Left lung (tissue), 4 donors: ENCODE measurements at regions not wholly inside any gene's neighbourhood (a gene's known extent, or its start where the extent isn't known, plus 50 kb on each side); places are given as distances from the start of the nearest gene placed in this dataset.

ENCODE experiments used
- ATAC-seq: fragments of 200-7000 bp; cut with Tn5 transposase; one replicate; pipeline ENCODE4 v1.9.1; 2020; ENCODE audit warnings: moderate library complexity
- DNase-seq, 4 donors: peaks; one replicate each; pipeline ENCODE4 v3.0.0-alpha.2; 2013 to 2020
- H3K27ac ChIP-seq, 2 donors: fragments of 200-600 bp; sonication (generic) in 1 of 2; one replicate each; pipeline versions ENCODE4 v1.5.0 to v1.8.0; 2020 to 2021
- H3K27me3 ChIP-seq, 2 donors: fragments of 200-600 bp; sonication (generic) in 1 of 2; one replicate each; pipeline versions ENCODE4 v1.5.0 to v1.8.0; 2020 to 2021
- H3K36me3 ChIP-seq, 2 donors: fragments of 200-600 bp; sonication (generic) in 1 of 2; one replicate each; pipeline versions ENCODE4 v1.5.0 to v1.8.0; 2020 to 2021
- H3K4me1 ChIP-seq, 2 donors: fragments of 200-600 bp; one replicate each; pipeline ENCODE4 v1.8.0; 2021
- H3K4me3 ChIP-seq, 2 donors: fragments of 200-600 bp; sonication (generic) in 1 of 2; one replicate each; pipeline versions ENCODE4 v1.5.0 to v1.8.0; 2020 to 2021; ENCODE audit warnings: mild to moderate bottlenecking in 1 of 2
- H3K9me3 ChIP-seq, 2 donors: fragments of 200-600 bp; sonication (generic) in 1 of 2; one replicate each; pipeline versions ENCODE4 v1.5.0 to v1.8.0; 2020 to 2021
- intact Hi-C, 2 donors: fragments of 100-400 bp; cut with DNase I; formaldehyde crosslinking; loops; one replicate each; pipeline versions ENCODE4 v1.11.2 to v1.14.2; 2022
- TF ChIP-seq, protein P1 (sequence below), 2 donors: fragments of 200-600 bp; sonication (generic) in 1 of 2; IDR thresholded peaks; one replicate each; pipeline versions ENCODE4 v1.5.0 to v1.8.0; 2021; ENCODE audit warnings: antibody characterized with exemption in 2 of 2
- donor health status: DM: no; HTN: yes; CAD: no.
- donor health status: DM: no; HTN: no; CAD: no.

DNA sequence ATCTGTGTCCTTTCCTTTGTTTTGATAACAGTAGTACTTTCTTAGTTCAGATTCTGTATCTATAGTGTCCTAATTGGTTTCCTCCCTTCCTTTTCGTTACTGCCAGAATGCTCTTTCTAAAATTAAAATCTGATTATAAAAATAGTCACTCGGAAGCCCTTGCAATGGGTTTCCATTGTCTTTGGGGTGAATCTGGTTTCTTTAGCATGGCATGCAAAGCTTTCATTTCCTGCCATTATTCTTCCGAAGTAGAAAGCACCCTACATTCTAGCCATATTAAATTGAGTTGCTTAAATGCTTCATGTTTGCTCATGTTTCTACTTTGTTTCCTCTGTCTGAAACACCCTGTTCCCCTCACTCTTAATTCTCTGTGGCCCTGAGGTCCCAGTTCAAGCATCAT lies 53.2 kb upstream of the MACF1 start:
- no peaks in the 10 kb centered on the region for H3K36me3 ChIP-seq
- TF ChIP-seq, protein P1, sequence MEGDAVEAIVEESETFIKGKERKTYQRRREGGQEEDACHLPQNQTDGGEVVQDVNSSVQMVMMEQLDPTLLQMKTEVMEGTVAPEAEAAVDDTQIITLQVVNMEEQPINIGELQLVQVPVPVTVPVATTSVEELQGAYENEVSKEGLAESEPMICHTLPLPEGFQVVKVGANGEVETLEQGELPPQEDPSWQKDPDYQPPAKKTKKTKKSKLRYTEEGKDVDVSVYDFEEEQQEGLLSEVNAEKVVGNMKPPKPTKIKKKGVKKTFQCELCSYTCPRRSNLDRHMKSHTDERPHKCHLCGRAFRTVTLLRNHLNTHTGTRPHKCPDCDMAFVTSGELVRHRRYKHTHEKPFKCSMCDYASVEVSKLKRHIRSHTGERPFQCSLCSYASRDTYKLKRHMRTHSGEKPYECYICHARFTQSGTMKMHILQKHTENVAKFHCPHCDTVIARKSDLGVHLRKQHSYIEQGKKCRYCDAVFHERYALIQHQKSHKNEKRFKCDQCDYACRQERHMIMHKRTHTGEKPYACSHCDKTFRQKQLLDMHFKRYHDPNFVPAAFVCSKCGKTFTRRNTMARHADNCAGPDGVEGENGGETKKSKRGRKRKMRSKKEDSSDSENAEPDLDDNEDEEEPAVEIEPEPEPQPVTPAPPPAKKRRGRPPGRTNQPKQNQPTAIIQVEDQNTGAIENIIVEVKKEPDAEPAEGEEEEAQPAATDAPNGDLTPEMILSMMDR (IDR thresholded peaks at IDR 0.05) = no peak
- no peaks in the 10 kb centered on the region for H3K27me3 ChIP-seq
- H3K4me1 ChIP-seq = peaks cover 53 to 71% of the 10 kb centered on the region in 2 donors
- no peak overlapping the region for H3K4me3 ChIP-seq
- DNase-seq (no peak), ATAC-seq (no peak)
- intact Hi-C loops = no loop called here
- no peaks in the 10 kb centered on the region for H3K9me3 ChIP-seq
- peak overlapping the region; percentile 44 to 46 for H3K27ac ChIP-seq

DNA sequence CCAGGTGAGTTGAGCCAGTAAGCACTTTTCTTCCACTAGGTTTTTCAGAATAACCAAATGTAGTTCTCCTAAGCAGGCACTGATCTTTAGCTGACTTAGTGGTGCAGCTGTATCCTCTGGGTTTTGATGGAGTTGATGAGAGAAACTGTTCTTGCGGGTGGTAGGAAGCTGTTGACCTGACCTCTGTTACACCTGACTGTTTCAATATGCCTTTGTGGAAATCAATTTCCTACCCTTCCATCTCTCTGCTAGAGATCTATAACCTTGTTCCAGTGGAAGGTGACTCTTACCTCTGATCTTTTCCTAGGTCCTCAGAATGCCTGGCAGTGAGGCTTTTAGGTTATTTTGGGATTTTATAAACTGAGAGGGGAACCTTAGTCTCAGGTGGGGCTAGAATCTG lies 51.6 kb upstream of the MACF1 start:
- Histone ChIP-seq H3K36me3 (no peaks in the 10 kb centered on the region), H3K27me3 (no peaks in the 10 kb centered on the region), H3K4me3 (no peak overlapping the region), H3K9me3 (no peaks in the 10 kb centered on the region), H3K4me1 (peaks cover 53 to 81% of the 10 kb centered on the region in 2 donors), H3K27ac (peak overlapping the region; percentile 60 to 77)
- TF ChIP-seq, protein P1 (IDR thresholded peaks at IDR 0.05) = no peak
- ATAC-seq = no peak
- no peak for DNase-seq
- intact Hi-C loops = no loop called here

DNA sequence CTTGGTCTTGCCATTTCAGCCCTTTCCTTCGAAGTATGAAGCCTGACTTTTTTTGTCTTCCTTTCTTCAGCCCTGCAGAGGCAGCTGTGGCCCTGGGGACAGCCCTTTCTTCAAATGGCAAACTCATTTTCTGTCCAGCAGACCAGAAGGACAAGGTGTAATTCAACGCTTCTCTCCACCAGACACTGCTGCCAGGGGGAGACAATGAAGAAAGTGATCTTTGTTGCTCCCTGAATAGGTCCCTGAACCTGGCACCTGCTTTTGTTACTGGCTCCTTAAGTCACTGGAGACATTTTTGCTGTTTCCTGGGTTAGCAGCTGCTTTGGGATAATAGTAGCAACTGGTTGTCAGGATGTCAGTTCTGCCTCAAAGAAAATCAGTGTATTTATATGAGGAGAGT lies 50.8 kb upstream of the MACF1 start:
- no peaks in the 10 kb centered on the region for H3K36me3 ChIP-seq
- no peaks in the 10 kb centered on the region for H3K27me3 ChIP-seq
- H3K4me3 ChIP-seq = no peak overlapping the region
- ATAC-seq = no peak
- no peak for DNase-seq
- TF ChIP-seq, protein P1 (IDR thresholded peaks at IDR 0.05) = no peak
- H3K9me3 ChIP-seq = no peaks in the 10 kb centered on the region
- peak overlapping the region; percentile 60 to 77 for H3K27ac ChIP-seq
- H3K4me1 ChIP-seq = peaks cover 58 to 80% of the 10 kb centered on the region in 2 donors
- intact Hi-C loops = no loop called here

DNA sequence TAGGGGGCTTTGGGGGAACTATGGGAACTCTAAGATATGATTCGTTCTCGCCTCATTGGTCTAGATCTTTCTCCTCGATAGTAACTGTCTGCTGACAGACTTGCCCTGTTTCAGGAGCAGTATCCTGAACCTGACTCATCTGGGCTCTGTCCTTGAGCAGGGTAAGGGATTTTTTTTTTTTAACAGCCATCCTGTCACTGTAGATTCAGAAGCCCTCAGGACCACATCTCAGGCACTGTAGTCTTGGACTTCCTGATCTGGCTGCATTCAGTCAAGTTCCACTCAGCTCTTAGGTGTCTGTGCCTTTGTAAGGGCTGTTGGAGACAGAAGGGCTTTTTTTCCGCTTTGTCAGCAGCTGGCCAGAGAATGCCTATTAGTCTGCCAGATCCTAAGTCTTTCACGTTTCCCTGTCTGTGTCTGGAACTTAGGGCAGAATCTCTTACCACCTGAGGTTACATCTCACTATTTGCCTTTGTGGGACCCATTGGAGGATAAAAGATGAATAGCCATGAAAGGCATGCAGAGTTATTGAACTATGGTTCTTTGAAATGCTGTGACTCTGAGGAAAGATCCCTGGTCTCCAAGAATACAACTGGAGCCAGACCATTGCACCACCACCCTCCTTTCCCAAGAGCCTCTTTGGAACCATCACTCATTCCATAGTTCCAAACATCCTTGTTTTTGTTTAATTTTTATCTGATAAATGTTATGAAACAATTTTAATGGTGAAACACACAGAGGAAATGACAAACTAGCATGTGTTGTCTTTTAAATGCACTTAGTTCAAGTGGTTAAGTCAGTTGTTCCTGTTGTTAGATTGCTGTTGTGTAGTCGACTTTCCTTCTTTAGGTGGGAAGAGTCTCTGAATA lies 49.7 kb upstream of the MACF1 start:
- TF ChIP-seq, protein P1 (IDR thresholded peaks at IDR 0.05) = no peak
- no peaks in the 10 kb centered on the region for H3K9me3 ChIP-seq
- no peak overlapping the region for H3K4me3 ChIP-seq
- no peaks in the 10 kb centered on the region for H3K36me3 ChIP-seq
- H3K27ac ChIP-seq = peak overlapping the region; percentile 60 to 77
- H3K4me1 ChIP-seq = peaks cover 57 to 87% of the 10 kb centered on the region in 2 donors
- ATAC-seq (peak; percentile 39), DNase-seq (peak in 2 of 4 donors; percentile 95 to 96)
- no peaks in the 10 kb centered on the region for H3K27me3 ChIP-seq
- intact Hi-C loops = no loop called here
